Pancreas (tissue), 10 donors: ENCODE measurements at regions not wholly inside any gene's neighbourhood (a gene's known extent, or its start where the extent isn't known, plus 50 kb on each side); places are given as distances from the start of the nearest gene placed in this dataset.

Experiments
- ATAC-seq, 4 donors: fragments of 200-7000 bp; cut with Tn5 transposase; one replicate each; pipeline versions ENCODE4 v1.8.0 to v1.9.1; 2020; ENCODE audit warnings: mild to moderate bottlenecking in 4 of 4, moderate library complexity in 4 of 4
- DNase-seq, 6 donors: peaks; one replicate each; pipeline ENCODE4 v3.0.0-alpha.2; 2020
- FAIRE-seq: peaks from 2 replicates; lab custom pipeline; 2012; peaks lifted over from hg19 to GRCh38; lab: Jason Lieb, UNC
- H3K27ac ChIP-seq, 4 donors: fragments of 200-600 bp; sonication (generic); 1 replicate in 3 of 4; 2 replicates in 1 of 4; pipeline versions ENCODE4 v1.5.0 to v1.8.0; 2020
- H3K27me3 ChIP-seq, 4 donors: fragments of 200-600 bp; one replicate each; pipeline ENCODE4 v1.8.0; 2021
- H3K36me3 ChIP-seq, 3 donors: fragments of 200-600 bp; sonication (generic) in 1 of 3; one replicate each; pipeline versions ENCODE4 v1.5.0 to v1.8.0; 2020 to 2021
- H3K4me1 ChIP-seq, 3 donors: fragments of 200-600 bp; one replicate each; pipeline ENCODE4 v1.8.0; 2021
- H3K4me3 ChIP-seq, 4 donors: fragments of 200-600 bp; sonication (generic) in 2 of 4; one replicate each; pipeline versions ENCODE4 v1.5.0 to v1.8.0; 2020 to 2021
- H3K9me3 ChIP-seq, 4 donors: fragments of 200-600 bp; one replicate each; pipeline ENCODE4 v1.8.0; 2021
- WGBS, 2 donors: extraction: QIAGEN DNeasy Blood & Tissue Kit; methylation state at CpG; one replicate each; pipeline ENCODE4 v1.1.7; 2013; 5-methylcytosine and 5-hydroxymethylcytosine counted together
- intact Hi-C, 3 donors: fragments of 100-400 bp; cut with DNase I; formaldehyde crosslinking; loops; one replicate each; pipeline versions ENCODE4 v1.11.1 to v1.14.2; 2022
- TF ChIP-seq, protein P1 (sequence below), 4 donors: fragments of 200-600 bp; sonication (generic) in 3 of 4; IDR thresholded peaks; one replicate each; pipeline versions ENCODE4 v1.5.0 to v1.8.0; 2021; ENCODE audit warnings: antibody characterized with exemption in 4 of 4
- donor health status: healthy with polysubstance abuse.
- donor health status: DM: no; HTN: no; CAD: no; lungs with moderate emphysema.
- donor health status: DM: no; HTN: no; CAD: no.
- donor health status: control.
- donor health status: control.
- donor health status: Bipolar disorder and iron deficiency.
- donor health status: DM: yes; HTN: yes; CAD: no.
- donor health status: DM: no; HTN: no; CAD: no.
- donor health status: DM: no; HTN: no; CAD: no.
- donor health status: DM: yes; HTN: yes; CAD: no.

DNA sequence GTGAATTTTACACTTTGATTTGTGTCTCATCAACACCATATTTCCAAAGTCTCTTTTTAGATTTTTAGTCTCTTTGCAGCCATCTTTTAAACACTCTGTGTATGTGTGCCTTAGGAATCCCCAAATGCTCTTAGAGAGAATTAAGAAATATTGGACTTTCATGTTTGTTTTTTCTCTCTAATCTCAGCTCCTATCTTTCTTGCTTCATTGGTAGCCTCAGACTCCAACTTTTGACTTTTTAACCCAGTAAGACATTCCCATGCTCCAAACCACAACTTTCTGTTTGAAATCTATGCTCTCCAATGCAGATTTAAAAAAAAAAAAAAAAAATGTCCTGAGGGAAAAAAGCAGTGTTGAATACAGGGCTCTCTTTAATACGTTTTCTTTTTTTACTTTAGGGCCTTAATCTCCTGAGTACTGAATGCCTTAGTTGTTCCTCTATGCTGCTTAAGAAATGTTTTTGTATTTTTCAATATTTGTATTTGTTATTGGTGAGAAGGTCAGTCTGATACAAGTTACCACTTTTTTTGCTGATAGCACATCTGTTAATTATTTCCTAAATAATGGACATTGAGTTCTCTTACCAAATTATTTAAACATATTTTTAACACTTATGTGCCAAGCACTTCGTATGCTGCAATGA is 489.9 kb downstream of the NXPH1 start:
- WGBS, 2 donors = 10 to 15% methylated on average over 2 of the region's 2 CpGs
- DNase-seq (no peak), ATAC-seq (no peak), FAIRE-seq (no peak)
- Histone ChIP-seq H3K4me1 (no peaks in the 10 kb centered on the region), H3K27ac (no peak overlapping the region), H3K36me3 (no peaks in the 10 kb centered on the region), H3K27me3 (no peaks in the 10 kb centered on the region), H3K9me3 (no peaks in the 10 kb centered on the region), H3K4me3 (no peak overlapping the region)
- intact Hi-C loops = no loop called here
- TF ChIP-seq, protein P1, sequence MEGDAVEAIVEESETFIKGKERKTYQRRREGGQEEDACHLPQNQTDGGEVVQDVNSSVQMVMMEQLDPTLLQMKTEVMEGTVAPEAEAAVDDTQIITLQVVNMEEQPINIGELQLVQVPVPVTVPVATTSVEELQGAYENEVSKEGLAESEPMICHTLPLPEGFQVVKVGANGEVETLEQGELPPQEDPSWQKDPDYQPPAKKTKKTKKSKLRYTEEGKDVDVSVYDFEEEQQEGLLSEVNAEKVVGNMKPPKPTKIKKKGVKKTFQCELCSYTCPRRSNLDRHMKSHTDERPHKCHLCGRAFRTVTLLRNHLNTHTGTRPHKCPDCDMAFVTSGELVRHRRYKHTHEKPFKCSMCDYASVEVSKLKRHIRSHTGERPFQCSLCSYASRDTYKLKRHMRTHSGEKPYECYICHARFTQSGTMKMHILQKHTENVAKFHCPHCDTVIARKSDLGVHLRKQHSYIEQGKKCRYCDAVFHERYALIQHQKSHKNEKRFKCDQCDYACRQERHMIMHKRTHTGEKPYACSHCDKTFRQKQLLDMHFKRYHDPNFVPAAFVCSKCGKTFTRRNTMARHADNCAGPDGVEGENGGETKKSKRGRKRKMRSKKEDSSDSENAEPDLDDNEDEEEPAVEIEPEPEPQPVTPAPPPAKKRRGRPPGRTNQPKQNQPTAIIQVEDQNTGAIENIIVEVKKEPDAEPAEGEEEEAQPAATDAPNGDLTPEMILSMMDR (IDR thresholded peaks at IDR 0.05) = no peak

DNA sequence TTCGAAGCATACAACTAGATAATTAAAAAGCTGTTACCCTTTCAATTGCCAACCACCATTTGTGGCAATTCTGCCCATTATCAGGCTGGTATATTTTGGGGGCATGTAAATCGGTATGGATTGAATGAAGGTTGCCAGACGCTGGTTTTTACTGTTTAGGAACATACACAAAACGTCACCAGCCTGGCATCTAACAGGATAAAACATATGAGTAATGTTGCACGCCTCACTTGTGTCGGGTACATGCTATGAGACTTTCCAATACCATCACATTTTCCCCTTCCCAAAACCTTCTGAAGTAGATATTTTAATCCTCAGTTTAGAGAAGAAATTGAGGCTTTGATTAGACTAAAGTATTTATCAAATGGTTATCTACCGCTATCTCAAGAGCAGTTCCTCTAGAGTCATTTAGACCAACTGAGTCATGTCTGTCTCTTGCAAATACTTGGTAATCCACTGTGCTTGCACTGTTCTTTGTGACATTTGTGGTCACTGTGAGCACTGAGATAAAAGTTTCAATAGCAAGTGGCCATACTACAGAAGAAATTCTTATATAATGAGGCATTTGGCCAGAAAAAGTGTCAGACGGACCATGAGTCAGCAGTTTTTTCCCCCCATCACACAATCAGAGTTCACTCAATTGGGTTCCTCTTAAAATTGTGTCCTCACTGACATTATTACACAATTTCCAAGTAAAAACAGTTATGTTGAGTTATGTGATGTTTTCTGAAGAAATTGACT is 498.7 kb downstream of the NXPH1 start:
- no peaks in the 10 kb centered on the region for H3K4me1 ChIP-seq
- no peaks in the 10 kb centered on the region for H3K27me3 ChIP-seq
- no peak for ATAC-seq
- FAIRE-seq = no peak
- no peaks in the 10 kb centered on the region for H3K36me3 ChIP-seq
- no peak overlapping the region for H3K4me3 ChIP-seq
- H3K27ac ChIP-seq = no peak overlapping the region
- WGBS, 2 donors = 55 to 61% methylated on average over 8 of the region's 8 CpGs
- TF ChIP-seq, protein P1 (IDR thresholded peaks at IDR 0.05) = no peak
- intact Hi-C loops = no loop called here
- DNase-seq = no peak
- no peaks in the 10 kb centered on the region for H3K9me3 ChIP-seq

DNA sequence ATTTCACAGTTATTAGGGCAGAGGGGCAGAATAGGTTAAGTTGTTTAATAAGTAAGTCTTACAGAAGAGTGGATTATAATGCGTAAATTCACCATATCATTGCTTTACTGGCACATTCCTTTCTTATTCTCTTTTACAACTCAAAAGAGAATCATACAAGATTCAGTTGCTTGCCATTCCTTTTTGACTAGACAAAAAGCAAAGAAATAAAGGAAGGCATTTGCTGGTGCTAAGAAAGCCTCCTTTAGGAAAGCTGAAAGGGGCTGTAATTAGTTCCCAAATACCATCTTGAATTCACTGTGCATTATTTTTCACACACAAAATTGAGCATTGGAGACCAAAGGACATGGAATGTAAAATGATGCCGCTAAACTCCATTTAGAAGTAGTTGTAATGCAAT is 499.3 kb downstream of the NXPH1 start:
- Histone ChIP-seq H3K27me3 (no peaks in the 10 kb centered on the region), H3K36me3 (no peaks in the 10 kb centered on the region), H3K9me3 (no peaks in the 10 kb centered on the region), H3K4me3 (no peak overlapping the region), H3K27ac (no peak overlapping the region), H3K4me1 (no peaks in the 10 kb centered on the region)
- intact Hi-C loops = no loop called here
- ATAC-seq (no peak), DNase-seq (no peak), FAIRE-seq (no peak)
- TF ChIP-seq, protein P1 (IDR thresholded peaks at IDR 0.05) = no peak
- WGBS, 2 donors = 75 to 80% methylated on average over 2 of the region's 2 CpGs

DNA sequence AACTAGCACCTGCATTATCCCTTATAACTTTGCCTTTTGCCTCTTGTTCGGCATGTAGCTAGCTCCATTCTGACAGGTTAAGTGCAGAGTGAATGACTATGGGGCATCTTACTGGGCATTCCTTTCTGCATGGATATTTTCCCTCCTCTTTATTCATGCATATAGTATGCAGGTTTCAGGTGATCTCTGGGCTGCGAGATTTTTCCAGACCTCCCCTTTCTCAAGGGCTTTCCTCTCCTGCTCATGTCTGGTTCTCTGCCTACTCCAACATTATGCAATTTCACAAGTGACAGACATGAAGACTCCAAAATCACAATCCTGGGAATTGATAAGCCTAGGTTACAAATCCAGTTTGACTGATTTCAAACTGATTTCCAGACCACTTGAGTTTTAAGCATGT is 503.8 kb downstream of the NXPH1 start:
- no peak for ATAC-seq
- WGBS, 2 donors = 57 to 68% methylated on average over 2 of the region's 2 CpGs
- intact Hi-C loops = no loop called here

More for the DNA sequence above, 503.8 kb downstream of the NXPH1 start:
- Histone ChIP-seq H3K4me1 (no peaks in the 10 kb centered on the region), H3K27ac (no peak overlapping the region), H3K36me3 (no peaks in the 10 kb centered on the region), H3K27me3 (no peaks in the 10 kb centered on the region), H3K9me3 (no peaks in the 10 kb centered on the region), H3K4me3 (no peak overlapping the region)
- TF ChIP-seq, protein P1 (IDR thresholded peaks at IDR 0.05) = no peak
- FAIRE-seq (no peak), DNase-seq (no peak)
